Upper lobe of right lung (tissue), 1 donor: ENCODE measurements at regions not wholly inside any gene's neighbourhood (a gene's known extent, or its start where the extent isn't known, plus 50 kb on each side); places are given as distances from the start of the nearest gene placed in this dataset.
A peak's percentile ranks its signal among the peaks of the same experiment; 100 is the strongest.

Source experiments
- ATAC-seq: fragments of 200-7000 bp; cut with Tn5 transposase; one replicate; pipeline ENCODE4 v1.9.1; 2020; ENCODE audit warnings: mild to moderate bottlenecking, moderate library complexity
- DNase-seq: peaks from one replicate; pipeline ENCODE4 v3.0.0-alpha.2; 2020
- H3K27ac ChIP-seq: fragments of 200-600 bp; one replicate; pipeline ENCODE4 v1.8.0; 2022
- H3K27me3 ChIP-seq: fragments of 200-600 bp; one replicate; pipeline ENCODE4 v1.8.0; 2022; ENCODE audit warnings: mild to moderate bottlenecking
- H3K36me3 ChIP-seq: fragments of 200-600 bp; one replicate; pipeline ENCODE4 v1.8.0; 2022
- H3K4me1 ChIP-seq: fragments of 200-600 bp; one replicate; pipeline ENCODE4 v1.8.0; 2022
- H3K4me3 ChIP-seq: fragments of 200-600 bp; one replicate; pipeline ENCODE4 v1.8.0; 2022; ENCODE audit warnings: mild to moderate bottlenecking
- H3K9me3 ChIP-seq: fragments of 200-600 bp; one replicate; pipeline ENCODE4 v1.8.0; 2022
- intact Hi-C: fragments of 100-400 bp; cut with DNase I; formaldehyde crosslinking; loops from one replicate; pipeline ENCODE4 v1.11.0; 2022
- TF ChIP-seq, protein P1 (sequence below): fragments of 200-600 bp; IDR thresholded peaks from one replicate; pipeline ENCODE4 v1.8.0; 2022; ENCODE audit warnings: antibody characterized with exemption
- donor health status: DM: no; HTN: yes; CAD: no; lungs with severe emphysema.

DNA sequence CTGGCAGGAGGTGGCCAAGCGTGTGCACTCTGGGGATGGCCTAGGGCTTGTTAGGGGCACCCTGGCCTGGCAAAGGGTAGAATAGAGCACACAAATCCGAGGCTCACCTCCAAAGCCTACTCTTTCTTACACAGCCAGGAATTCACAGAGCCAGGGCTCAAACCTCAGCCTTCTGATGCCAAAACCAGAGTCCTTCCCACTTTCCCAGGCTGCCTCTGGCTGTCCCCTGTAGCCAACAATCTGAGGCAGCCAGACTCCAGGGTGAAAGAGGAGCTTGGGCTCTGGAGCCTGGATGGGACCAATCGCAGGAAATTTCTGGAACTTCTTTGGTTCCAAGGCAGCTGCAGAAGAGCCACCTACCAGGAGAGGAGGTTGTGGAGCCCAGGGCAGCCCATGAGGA lies 127.9 kb downstream of the COPRS start:
- intact Hi-C loops, result no loop called here
- Histone ChIP-seq H3K27me3 (no peaks in the 10 kb centered on the region), H3K4me1 (no peaks in the 10 kb centered on the region), H3K27ac (no peak overlapping the region), H3K36me3 (no peaks in the 10 kb centered on the region), H3K4me3 (no peak overlapping the region), H3K9me3 (no peaks in the 10 kb centered on the region)
- DNase-seq, result no peak
- TF ChIP-seq, protein P1, sequence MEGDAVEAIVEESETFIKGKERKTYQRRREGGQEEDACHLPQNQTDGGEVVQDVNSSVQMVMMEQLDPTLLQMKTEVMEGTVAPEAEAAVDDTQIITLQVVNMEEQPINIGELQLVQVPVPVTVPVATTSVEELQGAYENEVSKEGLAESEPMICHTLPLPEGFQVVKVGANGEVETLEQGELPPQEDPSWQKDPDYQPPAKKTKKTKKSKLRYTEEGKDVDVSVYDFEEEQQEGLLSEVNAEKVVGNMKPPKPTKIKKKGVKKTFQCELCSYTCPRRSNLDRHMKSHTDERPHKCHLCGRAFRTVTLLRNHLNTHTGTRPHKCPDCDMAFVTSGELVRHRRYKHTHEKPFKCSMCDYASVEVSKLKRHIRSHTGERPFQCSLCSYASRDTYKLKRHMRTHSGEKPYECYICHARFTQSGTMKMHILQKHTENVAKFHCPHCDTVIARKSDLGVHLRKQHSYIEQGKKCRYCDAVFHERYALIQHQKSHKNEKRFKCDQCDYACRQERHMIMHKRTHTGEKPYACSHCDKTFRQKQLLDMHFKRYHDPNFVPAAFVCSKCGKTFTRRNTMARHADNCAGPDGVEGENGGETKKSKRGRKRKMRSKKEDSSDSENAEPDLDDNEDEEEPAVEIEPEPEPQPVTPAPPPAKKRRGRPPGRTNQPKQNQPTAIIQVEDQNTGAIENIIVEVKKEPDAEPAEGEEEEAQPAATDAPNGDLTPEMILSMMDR, result no peak
- ATAC-seq, result no peak

DNA sequence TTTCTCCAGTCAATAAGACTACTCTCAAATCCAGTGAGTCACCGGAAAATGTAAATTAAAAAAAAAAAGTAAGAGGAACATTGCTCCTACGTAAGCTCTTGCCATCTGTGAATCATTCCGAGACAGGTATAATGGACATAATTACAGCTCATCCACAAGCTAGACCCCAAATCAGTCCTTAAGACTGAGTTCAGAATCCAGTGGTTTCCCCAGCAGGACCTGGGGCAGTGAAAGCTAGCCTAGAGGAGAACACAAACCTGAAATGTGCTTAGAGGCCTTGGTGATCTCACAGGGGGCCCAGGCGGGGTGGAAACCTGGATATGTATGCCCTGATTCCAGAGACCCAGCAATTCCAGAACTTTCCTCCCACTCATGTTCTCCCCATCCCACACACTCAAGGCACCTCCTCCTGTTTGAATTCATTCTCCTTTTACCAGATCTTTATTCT lies 132.0 kb downstream of the COPRS start:
- H3K36me3 ChIP-seq, result no peaks in the 10 kb centered on the region
- no peaks in the 10 kb centered on the region for H3K9me3 ChIP-seq
- H3K27ac ChIP-seq, result no peak overlapping the region
- no peak overlapping the region for H3K4me3 ChIP-seq
- no peaks in the 10 kb centered on the region for H3K4me1 ChIP-seq
- intact Hi-C loops, result no loop called here
- DNase-seq (no peak), ATAC-seq (no peak)
- H3K27me3 ChIP-seq, result no peaks in the 10 kb centered on the region
- TF ChIP-seq, protein P1, result no peak

DNA sequence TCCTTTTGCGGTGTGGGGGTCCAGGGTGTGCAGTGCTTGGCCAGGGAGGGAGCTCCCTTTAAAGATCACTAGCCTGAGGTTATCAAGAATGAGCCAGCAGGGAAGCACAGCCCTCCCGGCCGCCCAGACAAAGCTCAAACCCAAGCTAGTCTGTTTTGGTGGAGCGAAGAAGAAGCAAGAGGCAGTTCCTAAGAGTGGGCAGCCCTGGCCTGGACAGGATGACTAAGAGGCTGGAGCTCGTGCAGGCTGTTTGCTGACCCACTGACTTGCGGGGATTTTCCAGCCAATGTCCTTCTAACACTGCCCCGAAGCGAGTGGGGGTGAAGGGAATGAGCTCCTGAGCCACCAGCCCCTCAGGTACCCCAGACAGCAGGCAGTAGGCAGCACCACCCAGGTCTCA lies 134.4 kb downstream of the COPRS start:
- Histone ChIP-seq H3K4me1 (no peaks in the 10 kb centered on the region), H3K4me3 (no peak overlapping the region), H3K27ac (no peak overlapping the region), H3K36me3 (no peaks in the 10 kb centered on the region), H3K9me3 (no peaks in the 10 kb centered on the region), H3K27me3 (no peaks in the 10 kb centered on the region)
- TF ChIP-seq, protein P1, result no peak
- DNase-seq (no peak), ATAC-seq (no peak)
- intact Hi-C loops, result no loop called here

DNA sequence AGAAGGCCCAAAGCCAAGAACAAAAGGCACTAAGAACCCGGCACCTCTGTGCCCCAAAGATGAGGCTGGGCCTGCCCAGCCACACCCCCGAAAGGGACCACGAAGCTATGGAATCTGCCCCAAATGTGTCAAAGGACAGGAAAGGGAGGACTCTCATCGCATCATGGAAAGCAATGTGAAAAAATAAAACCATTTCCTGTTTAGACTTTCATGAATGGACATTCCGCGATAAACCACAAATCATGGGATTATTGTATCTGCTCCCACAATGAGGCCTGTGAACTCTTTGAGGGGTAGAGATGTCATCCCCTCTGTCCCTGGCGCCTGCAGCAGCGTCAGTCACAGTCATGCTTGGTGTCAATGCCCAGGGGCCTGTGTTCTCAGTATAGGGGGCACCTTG lies 135.0 kb downstream of the COPRS start:
- intact Hi-C loops, result no loop called here
- TF ChIP-seq, protein P1, result no peak
- H3K4me3 ChIP-seq, result no peak overlapping the region
- no peaks in the 10 kb centered on the region for H3K27me3 ChIP-seq
- no peak for DNase-seq
- no peaks in the 10 kb centered on the region for H3K4me1 ChIP-seq
- no peaks in the 10 kb centered on the region for H3K36me3 ChIP-seq
- H3K27ac ChIP-seq, result no peak overlapping the region
- H3K9me3 ChIP-seq, result no peaks in the 10 kb centered on the region
- ATAC-seq, result no peak

DNA sequence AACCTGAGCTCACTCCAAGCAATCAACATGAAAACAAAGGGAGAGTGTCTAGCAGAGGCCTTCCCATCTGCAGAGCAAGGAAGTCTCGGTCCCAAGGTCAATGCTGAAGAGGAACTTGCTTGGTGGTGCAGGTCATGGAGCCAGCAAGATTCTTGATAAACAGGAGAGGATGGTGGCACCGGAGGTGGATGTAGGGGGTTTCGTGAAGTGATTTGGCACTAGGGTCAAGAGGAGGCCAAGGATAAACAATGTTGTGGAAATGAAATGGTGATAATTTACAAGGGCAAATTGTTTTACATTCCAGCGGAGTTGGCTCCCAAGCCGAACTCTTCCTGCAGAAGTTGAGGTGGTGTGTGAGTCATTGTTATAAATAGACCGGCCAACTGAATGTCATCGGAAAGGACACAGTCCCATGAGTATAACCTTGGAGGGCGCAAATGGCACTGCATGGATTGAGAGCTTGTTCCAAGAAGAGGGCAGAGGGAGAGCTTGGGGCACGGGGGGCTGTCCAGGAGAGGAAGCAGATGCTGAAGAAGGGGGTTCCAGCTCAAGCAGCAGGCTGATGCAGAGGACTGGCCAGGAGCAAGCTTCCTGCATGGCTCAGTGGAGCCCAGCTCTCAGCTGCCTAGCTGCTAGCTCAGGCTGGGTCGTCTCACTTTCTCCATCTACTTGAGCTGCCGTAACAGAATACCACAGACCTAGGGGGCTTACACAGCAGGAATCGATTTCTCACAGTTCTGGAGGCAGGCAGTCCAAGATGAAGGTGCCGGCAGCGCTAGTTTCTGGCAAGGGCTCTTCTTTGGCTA lies 136.6 kb downstream of the COPRS start:
- no peaks in the 10 kb centered on the region for H3K27me3 ChIP-seq
- ATAC-seq (peak; percentile 49), DNase-seq (no peak)
- TF ChIP-seq, protein P1, result no peak
- H3K36me3 ChIP-seq, result no peaks in the 10 kb centered on the region
- no peak overlapping the region for H3K4me3 ChIP-seq
- no peaks in the 10 kb centered on the region for H3K4me1 ChIP-seq
- H3K9me3 ChIP-seq, result no peaks in the 10 kb centered on the region
- intact Hi-C loops, result no loop called here
- H3K27ac ChIP-seq, result no peak overlapping the region
